ENCODE measurements at regions not wholly inside any gene's neighbourhood (a gene's known extent, or its start where the extent isn't known, plus 50 kb on each side); places are given as distances from the start of the nearest gene placed in this dataset.

DNA sequence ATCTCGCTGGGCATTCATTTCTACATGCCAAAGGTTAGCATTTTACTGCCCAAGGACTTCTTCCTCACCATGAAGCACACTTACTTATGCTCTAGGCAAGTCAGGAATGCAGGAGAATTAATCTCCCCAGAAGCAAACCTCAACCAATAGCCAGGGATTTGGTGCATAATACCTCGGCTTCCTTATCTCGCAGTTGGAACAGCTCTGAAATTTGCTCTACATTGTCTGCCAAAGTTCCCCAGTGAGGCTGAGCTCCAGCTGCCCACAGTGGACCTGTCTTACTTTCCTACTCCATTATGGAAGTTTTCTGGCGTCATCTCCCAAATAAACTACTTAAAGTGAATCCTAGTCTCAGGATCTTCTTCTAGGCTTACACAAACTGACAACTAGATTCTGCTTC, 57.6 kb upstream of the PPM1J start:
- TF ChIP-seq, protein P1, sequence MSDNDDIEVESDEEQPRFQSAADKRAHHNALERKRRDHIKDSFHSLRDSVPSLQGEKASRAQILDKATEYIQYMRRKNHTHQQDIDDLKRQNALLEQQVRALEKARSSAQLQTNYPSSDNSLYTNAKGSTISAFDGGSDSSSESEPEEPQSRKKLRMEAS (IDR thresholded peaks at IDR 0.05) = no peak
- TF ChIP-seq, protein P2, sequence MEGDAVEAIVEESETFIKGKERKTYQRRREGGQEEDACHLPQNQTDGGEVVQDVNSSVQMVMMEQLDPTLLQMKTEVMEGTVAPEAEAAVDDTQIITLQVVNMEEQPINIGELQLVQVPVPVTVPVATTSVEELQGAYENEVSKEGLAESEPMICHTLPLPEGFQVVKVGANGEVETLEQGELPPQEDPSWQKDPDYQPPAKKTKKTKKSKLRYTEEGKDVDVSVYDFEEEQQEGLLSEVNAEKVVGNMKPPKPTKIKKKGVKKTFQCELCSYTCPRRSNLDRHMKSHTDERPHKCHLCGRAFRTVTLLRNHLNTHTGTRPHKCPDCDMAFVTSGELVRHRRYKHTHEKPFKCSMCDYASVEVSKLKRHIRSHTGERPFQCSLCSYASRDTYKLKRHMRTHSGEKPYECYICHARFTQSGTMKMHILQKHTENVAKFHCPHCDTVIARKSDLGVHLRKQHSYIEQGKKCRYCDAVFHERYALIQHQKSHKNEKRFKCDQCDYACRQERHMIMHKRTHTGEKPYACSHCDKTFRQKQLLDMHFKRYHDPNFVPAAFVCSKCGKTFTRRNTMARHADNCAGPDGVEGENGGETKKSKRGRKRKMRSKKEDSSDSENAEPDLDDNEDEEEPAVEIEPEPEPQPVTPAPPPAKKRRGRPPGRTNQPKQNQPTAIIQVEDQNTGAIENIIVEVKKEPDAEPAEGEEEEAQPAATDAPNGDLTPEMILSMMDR (IDR thresholded peaks at IDR 0.05; ENCODE audit: low read depth, low read length, missing input control) = no peak
- TF ChIP-seq, protein P3, sequence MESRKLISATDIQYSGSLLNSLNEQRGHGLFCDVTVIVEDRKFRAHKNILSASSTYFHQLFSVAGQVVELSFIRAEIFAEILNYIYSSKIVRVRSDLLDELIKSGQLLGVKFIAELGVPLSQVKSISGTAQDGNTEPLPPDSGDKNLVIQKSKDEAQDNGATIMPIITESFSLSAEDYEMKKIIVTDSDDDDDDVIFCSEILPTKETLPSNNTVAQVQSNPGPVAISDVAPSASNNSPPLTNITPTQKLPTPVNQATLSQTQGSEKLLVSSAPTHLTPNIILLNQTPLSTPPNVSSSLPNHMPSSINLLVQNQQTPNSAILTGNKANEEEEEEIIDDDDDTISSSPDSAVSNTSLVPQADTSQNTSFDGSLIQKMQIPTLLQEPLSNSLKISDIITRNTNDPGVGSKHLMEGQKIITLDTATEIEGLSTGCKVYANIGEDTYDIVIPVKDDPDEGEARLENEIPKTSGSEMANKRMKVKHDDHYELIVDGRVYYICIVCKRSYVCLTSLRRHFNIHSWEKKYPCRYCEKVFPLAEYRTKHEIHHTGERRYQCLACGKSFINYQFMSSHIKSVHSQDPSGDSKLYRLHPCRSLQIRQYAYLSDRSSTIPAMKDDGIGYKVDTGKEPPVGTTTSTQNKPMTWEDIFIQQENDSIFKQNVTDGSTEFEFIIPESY (IDR thresholded peaks at IDR 0.05) = no peak
- TF ChIP-seq TAF1 (conservative IDR thresholded peaks at IDR 0.05) (no peak), EGR1 (IDR thresholded peaks at IDR 0.05; ENCODE audit: low read depth in 2 of 2) (no peak), RAD21 (IDR thresholded peaks at IDR 0.05) (no peak), YY1 (IDR thresholded peaks at IDR 0.05) (no peak), GABPA (IDR thresholded peaks at IDR 0.05 in 1 of 2, conservative IDR thresholded peaks at IDR 0.05 in 1 of 2) (no peak), SP1 (IDR thresholded peaks at IDR 0.05) (no peak)
- TF ChIP-seq, protein P4, sequence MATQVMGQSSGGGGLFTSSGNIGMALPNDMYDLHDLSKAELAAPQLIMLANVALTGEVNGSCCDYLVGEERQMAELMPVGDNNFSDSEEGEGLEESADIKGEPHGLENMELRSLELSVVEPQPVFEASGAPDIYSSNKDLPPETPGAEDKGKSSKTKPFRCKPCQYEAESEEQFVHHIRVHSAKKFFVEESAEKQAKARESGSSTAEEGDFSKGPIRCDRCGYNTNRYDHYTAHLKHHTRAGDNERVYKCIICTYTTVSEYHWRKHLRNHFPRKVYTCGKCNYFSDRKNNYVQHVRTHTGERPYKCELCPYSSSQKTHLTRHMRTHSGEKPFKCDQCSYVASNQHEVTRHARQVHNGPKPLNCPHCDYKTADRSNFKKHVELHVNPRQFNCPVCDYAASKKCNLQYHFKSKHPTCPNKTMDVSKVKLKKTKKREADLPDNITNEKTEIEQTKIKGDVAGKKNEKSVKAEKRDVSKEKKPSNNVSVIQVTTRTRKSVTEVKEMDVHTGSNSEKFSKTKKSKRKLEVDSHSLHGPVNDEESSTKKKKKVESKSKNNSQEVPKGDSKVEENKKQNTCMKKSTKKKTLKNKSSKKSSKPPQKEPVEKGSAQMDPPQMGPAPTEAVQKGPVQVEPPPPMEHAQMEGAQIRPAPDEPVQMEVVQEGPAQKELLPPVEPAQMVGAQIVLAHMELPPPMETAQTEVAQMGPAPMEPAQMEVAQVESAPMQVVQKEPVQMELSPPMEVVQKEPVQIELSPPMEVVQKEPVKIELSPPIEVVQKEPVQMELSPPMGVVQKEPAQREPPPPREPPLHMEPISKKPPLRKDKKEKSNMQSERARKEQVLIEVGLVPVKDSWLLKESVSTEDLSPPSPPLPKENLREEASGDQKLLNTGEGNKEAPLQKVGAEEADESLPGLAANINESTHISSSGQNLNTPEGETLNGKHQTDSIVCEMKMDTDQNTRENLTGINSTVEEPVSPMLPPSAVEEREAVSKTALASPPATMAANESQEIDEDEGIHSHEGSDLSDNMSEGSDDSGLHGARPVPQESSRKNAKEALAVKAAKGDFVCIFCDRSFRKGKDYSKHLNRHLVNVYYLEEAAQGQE (IDR thresholded peaks at IDR 0.05) = no peak
